ENCODE measurements at regions not wholly inside any gene's neighbourhood (a gene's known extent, or its start where the extent isn't known, plus 50 kb on each side); places are given as distances from the start of the nearest gene placed in this dataset.

GRCh38 chr10:88186335-88186734 is 322.9 kb downstream of the PTEN start:
- H3K4me3 ChIP-seq (replicated peaks; ENCODE audit: low read depth, low read length) = no peak overlapping the region
- H3K36me3 ChIP-seq (ENCODE audit: control insufficient read depth, insufficient read depth, low read length) = no peaks in the 10 kb centered on the region
- DNase-seq (ENCODE audit: extremely low read depth, insufficient read length) = no peak
- no peaks in the 10 kb centered on the region for H3K27me3 ChIP-seq (replicated peaks; ENCODE audit: control insufficient read depth, insufficient read depth, low read length)
- no peak for TF ChIP-seq CTCF (IDR thresholded peaks at IDR 0.05; ENCODE audit: insufficient read depth, low read length, poor library complexity, severe bottlenecking)

- Histone ChIP-seq H3K36me3 (ENCODE audit: control insufficient read depth, insufficient read depth, low read length) (no peaks in the 10 kb centered on the region), H3K4me3 (replicated peaks; ENCODE audit: low read depth, low read length) (no peak overlapping the region), H3K27me3 (replicated peaks; ENCODE audit: control insufficient read depth, insufficient read depth, low read length) (no peaks in the 10 kb centered on the region)
- DNase-seq (ENCODE audit: extremely low read depth, insufficient read length) = no peak
- no peak for TF ChIP-seq CTCF (IDR thresholded peaks at IDR 0.05; ENCODE audit: insufficient read depth, low read length, poor library complexity, severe bottlenecking)
Observed at GRCh38 chr10:88187472-88187871, 324.0 kb downstream of the PTEN start.

GRCh38 chr10:88190123-88190522 is 326.7 kb downstream of the PTEN start:
- Histone ChIP-seq H3K36me3 (ENCODE audit: control insufficient read depth, insufficient read depth, low read length) (no peaks in the 10 kb centered on the region), H3K27me3 (replicated peaks; ENCODE audit: control insufficient read depth, insufficient read depth, low read length) (no peaks in the 10 kb centered on the region), H3K4me3 (replicated peaks; ENCODE audit: low read depth, low read length) (no peak overlapping the region)
- DNase-seq (ENCODE audit: extremely low read depth, insufficient read length) = no peak
- TF ChIP-seq CTCF (IDR thresholded peaks at IDR 0.05; ENCODE audit: insufficient read depth, low read length, poor library complexity, severe bottlenecking) = no peak

DNA sequence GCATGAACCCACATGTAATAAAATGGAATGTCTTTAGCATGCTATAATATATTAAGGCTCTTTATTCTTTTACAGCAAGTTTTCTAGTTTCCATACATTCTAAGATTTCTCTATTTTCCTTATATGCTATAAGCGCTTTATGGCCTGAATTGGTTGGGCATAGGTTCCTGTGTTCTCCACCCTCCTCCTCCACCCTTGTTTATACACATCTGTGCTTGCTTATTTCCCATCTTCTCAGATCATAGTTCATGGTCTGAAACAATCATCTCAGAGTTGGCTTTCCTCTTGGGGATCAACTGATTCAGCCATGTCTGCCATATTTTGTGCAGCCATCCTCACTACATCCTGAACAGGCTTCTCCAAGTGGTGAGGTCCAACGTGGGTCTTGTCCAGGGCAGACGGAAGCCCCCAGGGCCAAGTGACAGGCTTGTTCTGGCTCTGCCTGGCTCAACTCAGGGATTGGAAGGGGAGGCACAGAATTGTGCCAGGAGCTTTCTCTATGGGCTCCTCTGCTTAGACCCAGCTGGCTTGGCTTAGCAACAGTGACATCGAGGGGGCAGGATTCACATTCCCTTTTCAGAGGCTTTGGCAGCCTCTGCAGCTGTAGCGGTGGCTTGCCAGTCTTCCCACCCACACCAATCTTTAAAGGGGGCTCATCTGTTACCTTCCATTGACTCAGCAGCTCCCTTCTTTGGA is 327.3 kb downstream of the PTEN start:
- no peak for TF ChIP-seq CTCF (IDR thresholded peaks at IDR 0.05; ENCODE audit: insufficient read depth, low read length, poor library complexity, severe bottlenecking)
- Histone ChIP-seq H3K27me3 (replicated peaks; ENCODE audit: control insufficient read depth, insufficient read depth, low read length) (no peaks in the 10 kb centered on the region), H3K36me3 (ENCODE audit: control insufficient read depth, insufficient read depth, low read length) (no peaks in the 10 kb centered on the region), H3K4me3 (replicated peaks; ENCODE audit: low read depth, low read length) (no peak overlapping the region)
- DNase-seq (ENCODE audit: extremely low read depth, insufficient read length) = no peak

- DNase-seq (ENCODE audit: extremely low read depth, insufficient read length) = no peak
- TF ChIP-seq CTCF (IDR thresholded peaks at IDR 0.05; ENCODE audit: insufficient read depth, low read length, poor library complexity, severe bottlenecking) = no peak
- Histone ChIP-seq H3K4me3 (replicated peaks; ENCODE audit: low read depth, low read length) (no peak overlapping the region), H3K27me3 (replicated peaks; ENCODE audit: control insufficient read depth, insufficient read depth, low read length) (no peaks in the 10 kb centered on the region), H3K36me3 (ENCODE audit: control insufficient read depth, insufficient read depth, low read length) (no peaks in the 10 kb centered on the region)
Observed at GRCh38 chr10:88193018-88193417, 329.6 kb downstream of the PTEN start.
